Kidney glomerular epithelial cell (primary cell): ENCODE measurements at regions not wholly inside any gene's neighbourhood (a gene's known extent, or its start where the extent isn't known, plus 50 kb on each side); places are given as distances from the start of the nearest gene placed in this dataset.

Experiments used
- DNase-seq: peaks from one replicate; lab custom pipeline; 2025; lab: John Stamatoyannopoulos, UW

- peak; percentile 20 for DNase-seq
Observed at GRCh38 chr5:8981496-8981895, 564.4 kb downstream of the SEMA5A start.

- peak; percentile 10 for DNase-seq
Observed at GRCh38 chr5:8984386-8984785, 561.5 kb downstream of the SEMA5A start.
